ENCODE measurements at regions not wholly inside any gene's neighbourhood (a gene's known extent, or its start where the extent isn't known, plus 50 kb on each side); places are given as distances from the start of the nearest gene placed in this dataset.
A peak's percentile ranks its signal among the peaks of the same experiment; 100 is the strongest.

DNA sequence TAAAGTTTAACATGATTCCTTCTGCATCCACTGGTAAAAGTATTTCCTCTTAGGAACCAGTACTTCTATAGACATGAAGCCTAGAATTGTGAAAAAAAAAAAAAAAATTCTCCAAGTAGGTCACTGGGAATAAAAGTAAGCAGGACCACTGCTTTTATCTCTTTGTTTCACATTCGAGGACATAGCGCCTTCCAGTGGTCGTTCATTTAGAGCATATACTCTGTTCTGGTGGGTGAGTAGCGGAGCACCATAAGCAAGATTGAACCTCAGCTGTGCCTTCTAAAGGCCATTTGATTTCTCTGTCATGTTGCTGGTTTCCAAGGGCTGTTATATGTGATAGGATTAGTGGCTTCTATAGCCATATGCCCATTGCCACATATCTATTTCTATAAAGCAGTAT is 393.1 kb downstream of the TMEM232 start (continued):
- TF ChIP-seq, protein P1, sequence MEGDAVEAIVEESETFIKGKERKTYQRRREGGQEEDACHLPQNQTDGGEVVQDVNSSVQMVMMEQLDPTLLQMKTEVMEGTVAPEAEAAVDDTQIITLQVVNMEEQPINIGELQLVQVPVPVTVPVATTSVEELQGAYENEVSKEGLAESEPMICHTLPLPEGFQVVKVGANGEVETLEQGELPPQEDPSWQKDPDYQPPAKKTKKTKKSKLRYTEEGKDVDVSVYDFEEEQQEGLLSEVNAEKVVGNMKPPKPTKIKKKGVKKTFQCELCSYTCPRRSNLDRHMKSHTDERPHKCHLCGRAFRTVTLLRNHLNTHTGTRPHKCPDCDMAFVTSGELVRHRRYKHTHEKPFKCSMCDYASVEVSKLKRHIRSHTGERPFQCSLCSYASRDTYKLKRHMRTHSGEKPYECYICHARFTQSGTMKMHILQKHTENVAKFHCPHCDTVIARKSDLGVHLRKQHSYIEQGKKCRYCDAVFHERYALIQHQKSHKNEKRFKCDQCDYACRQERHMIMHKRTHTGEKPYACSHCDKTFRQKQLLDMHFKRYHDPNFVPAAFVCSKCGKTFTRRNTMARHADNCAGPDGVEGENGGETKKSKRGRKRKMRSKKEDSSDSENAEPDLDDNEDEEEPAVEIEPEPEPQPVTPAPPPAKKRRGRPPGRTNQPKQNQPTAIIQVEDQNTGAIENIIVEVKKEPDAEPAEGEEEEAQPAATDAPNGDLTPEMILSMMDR (IDR thresholded peaks at IDR 0.05 in 2 of 3, conservative IDR thresholded peaks at IDR 0.05 in 1 of 3; ENCODE audit: borderline replicate concordance in 1 of 3, insufficient read depth in 1 of 3, low read depth in 2 of 3, low read length in 2 of 3): peak in 2 of 3 experiments; percentile 19 to 37; a peak in 3 of 6 replicates
- no peak for TF ChIP-seq ZFX (IDR thresholded peaks at IDR 0.05)
- TF ChIP-seq ELF1 (IDR thresholded peaks at IDR 0.05; ENCODE audit: borderline replicate concordance, low read depth): no peak

DNA sequence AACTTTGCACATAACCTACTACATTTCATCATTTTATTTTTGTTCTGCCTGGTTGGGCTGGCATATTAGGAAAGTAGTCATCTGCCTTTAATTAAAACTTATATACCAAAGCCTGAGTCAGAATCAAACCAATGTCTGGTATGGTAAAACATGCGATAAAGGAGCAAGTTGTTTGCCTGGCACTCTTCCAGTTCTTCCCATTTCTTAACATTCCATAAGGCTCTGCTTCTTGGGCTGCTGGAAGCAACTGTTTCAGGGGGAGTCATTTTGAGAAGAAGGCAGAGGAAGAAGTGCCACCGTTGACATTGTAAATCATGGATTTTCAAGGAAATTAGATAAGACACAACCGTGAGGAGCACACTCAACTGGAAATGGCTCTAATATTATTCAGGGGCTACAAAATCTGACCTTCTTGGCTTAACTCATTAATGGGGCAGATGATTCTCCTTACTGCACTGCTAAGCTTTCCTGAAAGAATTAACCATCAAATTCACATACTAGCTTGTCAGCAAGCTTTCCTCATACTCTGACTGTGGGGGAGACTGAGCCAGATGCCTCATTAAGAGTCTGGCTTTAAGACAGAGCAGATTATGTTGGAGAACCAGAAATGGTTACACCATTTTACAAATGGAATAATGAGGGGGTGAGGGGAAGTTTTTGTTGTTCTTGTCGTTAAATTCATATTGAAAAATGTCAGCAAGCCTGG is 391.0 kb downstream of the TMEM232 start:
- H3K9me3 ChIP-seq (ENCODE audit: control insufficient read depth in 1 of 2, insufficient read depth in 1 of 2, low read depth in 1 of 2, low read length in 2 of 2): no peaks in the 10 kb centered on the region
- DNase-seq (ENCODE audit: low read depth, low spot score) (no peak), ATAC-seq (no peak)
- POLR2A ChIA-PET: no interaction called here
- H3K79me2 ChIP-seq (ENCODE audit: insufficient read depth, low read length): no peaks in the 10 kb centered on the region
- BruUV-seq (replicated peaks): no TSS peak
- H3K9me2 ChIP-seq (ENCODE audit: insufficient read depth): no peaks in the 10 kb centered on the region
- intact Hi-C loops (cut with micrococcal nuclease): no loop called here
- no peak overlapping the region for H3K4me3 ChIP-seq (replicated peaks in 1 of 2; ENCODE audit: low read depth in 1 of 2, low read length in 2 of 2)
- no peaks in the 10 kb centered on the region for H3K36me3 ChIP-seq (ENCODE audit: control insufficient read depth in 1 of 2, insufficient read depth in 2 of 2, low read length in 2 of 2)
- CTCF ChIA-PET: no interaction called here
- no peak overlapping the region for H3K27ac ChIP-seq (ENCODE audit: low read depth, low read length)
- no peak overlapping the region for H3K4me2 ChIP-seq (ENCODE audit: low read length)
- no peaks in the 10 kb centered on the region for H3K27me3 ChIP-seq (ENCODE audit: insufficient read depth, low read length)
- no peaks in the 10 kb centered on the region for H3K4me1 ChIP-seq (ENCODE audit: control insufficient read depth in 1 of 2, insufficient read depth in 2 of 2, low read length in 2 of 2)
- no peaks in the 10 kb centered on the region for H4K20me1 ChIP-seq (ENCODE audit: insufficient read depth)
- RAD21 ChIA-PET (ENCODE audit: low non-redundant PET in 1 of 2, low total read pairs in 2 of 2, uncharacterized antibody in 2 of 2, unreplicated experiment in 2 of 2): no interaction called here
- H3K9ac ChIP-seq (ENCODE audit: low read length): no peak overlapping the region
- TF ChIP-seq TCF7L2 (IDR thresholded peaks at IDR 0.05; ENCODE audit: borderline replicate concordance, extremely low read depth, insufficient read depth, insufficient read length) (no peak), SIN3A (IDR thresholded peaks at IDR 0.05; ENCODE audit: low read depth) (no peak), ZNF274 (IDR thresholded peaks at IDR 0.05; ENCODE audit: low read depth, low read length) (no peak), POLR2A (IDR thresholded peaks at IDR 0.05; ENCODE audit: borderline replicate concordance, extremely low read depth, insufficient read depth, insufficient read length) (no peak), RAD21 (IDR thresholded peaks at IDR 0.05; ENCODE audit: low read depth) (no peak), POLR2AphosphoS5 (IDR thresholded peaks at IDR 0.05; ENCODE audit: low read depth, low read length) (no peak), EZH2phosphoT487 (IDR thresholded peaks at IDR 0.05; ENCODE audit: borderline replicate concordance) (no peak), FOSL1 (IDR thresholded peaks at IDR 0.05; ENCODE audit: low read depth) (no peak), EGR1 (IDR thresholded peaks at IDR 0.05; ENCODE audit: low read depth) (no peak), SRF (IDR thresholded peaks at IDR 0.05; ENCODE audit: low read depth) (no peak), ELF1 (IDR thresholded peaks at IDR 0.05; ENCODE audit: borderline replicate concordance, low read depth) (no peak)
- TF ChIP-seq, protein P2, sequence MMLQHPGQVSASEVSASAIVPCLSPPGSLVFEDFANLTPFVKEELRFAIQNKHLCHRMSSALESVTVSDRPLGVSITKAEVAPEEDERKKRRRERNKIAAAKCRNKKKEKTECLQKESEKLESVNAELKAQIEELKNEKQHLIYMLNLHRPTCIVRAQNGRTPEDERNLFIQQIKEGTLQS (IDR thresholded peaks at IDR 0.05): no peak
- TF ChIP-seq, protein P3, sequence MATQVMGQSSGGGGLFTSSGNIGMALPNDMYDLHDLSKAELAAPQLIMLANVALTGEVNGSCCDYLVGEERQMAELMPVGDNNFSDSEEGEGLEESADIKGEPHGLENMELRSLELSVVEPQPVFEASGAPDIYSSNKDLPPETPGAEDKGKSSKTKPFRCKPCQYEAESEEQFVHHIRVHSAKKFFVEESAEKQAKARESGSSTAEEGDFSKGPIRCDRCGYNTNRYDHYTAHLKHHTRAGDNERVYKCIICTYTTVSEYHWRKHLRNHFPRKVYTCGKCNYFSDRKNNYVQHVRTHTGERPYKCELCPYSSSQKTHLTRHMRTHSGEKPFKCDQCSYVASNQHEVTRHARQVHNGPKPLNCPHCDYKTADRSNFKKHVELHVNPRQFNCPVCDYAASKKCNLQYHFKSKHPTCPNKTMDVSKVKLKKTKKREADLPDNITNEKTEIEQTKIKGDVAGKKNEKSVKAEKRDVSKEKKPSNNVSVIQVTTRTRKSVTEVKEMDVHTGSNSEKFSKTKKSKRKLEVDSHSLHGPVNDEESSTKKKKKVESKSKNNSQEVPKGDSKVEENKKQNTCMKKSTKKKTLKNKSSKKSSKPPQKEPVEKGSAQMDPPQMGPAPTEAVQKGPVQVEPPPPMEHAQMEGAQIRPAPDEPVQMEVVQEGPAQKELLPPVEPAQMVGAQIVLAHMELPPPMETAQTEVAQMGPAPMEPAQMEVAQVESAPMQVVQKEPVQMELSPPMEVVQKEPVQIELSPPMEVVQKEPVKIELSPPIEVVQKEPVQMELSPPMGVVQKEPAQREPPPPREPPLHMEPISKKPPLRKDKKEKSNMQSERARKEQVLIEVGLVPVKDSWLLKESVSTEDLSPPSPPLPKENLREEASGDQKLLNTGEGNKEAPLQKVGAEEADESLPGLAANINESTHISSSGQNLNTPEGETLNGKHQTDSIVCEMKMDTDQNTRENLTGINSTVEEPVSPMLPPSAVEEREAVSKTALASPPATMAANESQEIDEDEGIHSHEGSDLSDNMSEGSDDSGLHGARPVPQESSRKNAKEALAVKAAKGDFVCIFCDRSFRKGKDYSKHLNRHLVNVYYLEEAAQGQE (IDR thresholded peaks at IDR 0.05; ENCODE audit: low read depth): no peak
- TF ChIP-seq, protein P1 (IDR thresholded peaks at IDR 0.05 in 2 of 3, conservative IDR thresholded peaks at IDR 0.05 in 1 of 3; ENCODE audit: borderline replicate concordance in 1 of 3, insufficient read depth in 1 of 3, low read depth in 2 of 3, low read length in 2 of 3): no peak
- no peak overlapping the region for H2AFZ ChIP-seq (ENCODE audit: low read depth, low read length, poor library complexity, severe bottlenecking)
